ENCODE measurements at regions not wholly inside any gene's neighbourhood (a gene's known extent, or its start where the extent isn't known, plus 50 kb on each side); places are given as distances from the start of the nearest gene placed in this dataset.
"Not testable (repeated sequence)": the region's sequence is repeated elsewhere in the genome, so short reads cannot be mapped to it uniquely, and the experiment has no call there.

- TF ChIP-seq ZNF121 (CRISPR knock-in tag; conservative IDR thresholded peaks at IDR 0.05); CTCF (IDR thresholded peaks at IDR 0.05 in 2 of 3, conservative IDR thresholded peaks at IDR 0.05 in 1 of 3; ENCODE audit: insufficient read depth in 2 of 3, low read depth in 1 of 3, low read length in 3 of 3): not testable (repeated sequence)
Observed at GRCh38 chr1:86805898-86806519, 101.6 kb downstream of the SH3GLB1 start.
